ENCODE measurements at regions not wholly inside any gene's neighbourhood (a gene's known extent, or its start where the extent isn't known, plus 50 kb on each side); places are given as distances from the start of the nearest gene placed in this dataset.

DNA sequence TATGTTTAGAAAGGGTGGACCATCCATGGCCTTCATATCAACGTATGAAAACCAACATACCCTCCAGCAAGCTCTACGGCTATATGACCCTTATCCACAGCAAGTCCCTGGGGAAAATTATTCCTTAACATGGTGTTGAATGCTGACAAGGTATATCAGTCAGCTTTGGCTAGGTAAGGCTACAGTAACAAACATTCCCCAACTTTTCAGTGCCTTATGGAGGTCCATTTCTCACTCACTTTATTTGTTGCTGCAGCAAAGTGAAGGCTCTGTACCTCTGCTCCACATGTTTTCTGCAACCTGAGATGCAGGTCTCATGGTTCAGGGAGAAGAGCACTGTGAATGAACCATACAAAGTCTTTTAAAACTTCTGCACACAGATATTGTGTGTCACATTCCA is 83.8 kb upstream of the TOX3 start:
- Histone ChIP-seq H3K4me1 (ENCODE audit: insufficient read depth, low read length, poor library complexity, severe bottlenecking) (no peaks in the 10 kb centered on the region), H3K9me2 (replicated peaks; ENCODE audit: low read depth, low read length) (no peaks in the 10 kb centered on the region), H3K27me3 (ENCODE audit: insufficient read depth, low read length, poor library complexity, severe bottlenecking) (no peaks in the 10 kb centered on the region), H3F3A (ENCODE audit: low read depth) (no peaks in the 10 kb centered on the region), H3K4me3 (ENCODE audit: low read length, poor library complexity, severe bottlenecking) (no peak overlapping the region), H3K36me3 (ENCODE audit: insufficient read depth, low read length) (no peaks in the 10 kb centered on the region), H3K9me3 (ENCODE audit: insufficient read depth, low read depth, low read length) (peaks cover 4% of the 10 kb centered on the region; the same call in 1 of the 2 replicates), H2AFZ (ENCODE audit: low read length) (no peak overlapping the region), H4K20me1 (ENCODE audit: insufficient read depth, low read length, poor library complexity, severe bottlenecking) (no peaks in the 10 kb centered on the region), H3K79me2 (ENCODE audit: insufficient read depth, low read length) (no peaks in the 10 kb centered on the region), H3K4me2 (ENCODE audit: low read depth, low read length, poor library complexity, severe bottlenecking) (no peak overlapping the region), H3K9ac (ENCODE audit: low read depth, low read length, poor library complexity, severe bottlenecking) (no peak overlapping the region)
- no peak for TF ChIP-seq EZH2phosphoT487 (IDR thresholded peaks at IDR 0.05; ENCODE audit: borderline replicate concordance)

DNA sequence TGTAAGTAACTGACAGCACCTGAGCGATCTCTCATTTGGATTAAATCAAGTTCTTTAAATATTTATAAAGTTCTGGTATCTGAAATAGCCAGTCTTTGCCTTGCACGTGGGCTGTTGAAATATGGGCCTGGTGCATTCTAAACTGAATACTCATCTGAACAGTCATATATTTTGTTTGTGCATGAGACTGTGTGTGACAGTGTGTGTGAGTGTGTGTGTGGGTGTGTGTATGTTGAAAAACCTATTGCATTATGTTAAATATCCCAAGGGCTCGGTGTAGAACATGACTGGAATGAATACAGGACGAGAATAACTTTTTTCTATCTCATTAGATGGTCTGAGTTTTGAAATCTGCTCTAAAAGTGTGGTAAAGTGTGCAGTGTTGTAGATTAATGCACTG is 82.4 kb upstream of the TOX3 start:
- H3K79me2 ChIP-seq (ENCODE audit: insufficient read depth, low read length), result no peaks in the 10 kb centered on the region
- H2AFZ ChIP-seq (ENCODE audit: low read length), result no peak overlapping the region
- H3K9ac ChIP-seq (ENCODE audit: low read depth, low read length, poor library complexity, severe bottlenecking), result no peak overlapping the region
- H3K9me2 ChIP-seq (replicated peaks; ENCODE audit: low read depth, low read length), result no peaks in the 10 kb centered on the region
- no peaks in the 10 kb centered on the region for H3F3A ChIP-seq (ENCODE audit: low read depth)
- H3K4me1 ChIP-seq (ENCODE audit: insufficient read depth, low read length, poor library complexity, severe bottlenecking), result no peaks in the 10 kb centered on the region
- H3K9me3 ChIP-seq (ENCODE audit: insufficient read depth, low read depth, low read length), result peaks cover 5% of the 10 kb centered on the region; the same call in 1 of the 2 replicates
- H3K4me2 ChIP-seq (ENCODE audit: low read depth, low read length, poor library complexity, severe bottlenecking), result no peak overlapping the region
- no peaks in the 10 kb centered on the region for H3K27me3 ChIP-seq (ENCODE audit: insufficient read depth, low read length, poor library complexity, severe bottlenecking)
- TF ChIP-seq EZH2phosphoT487 (IDR thresholded peaks at IDR 0.05; ENCODE audit: borderline replicate concordance) (no peak), CTCF (conservative IDR thresholded peaks at IDR 0.05; ENCODE audit: low read length) (no peak)
- H3K36me3 ChIP-seq (ENCODE audit: insufficient read depth, low read length), result no peaks in the 10 kb centered on the region
- no peak overlapping the region for H3K4me3 ChIP-seq (ENCODE audit: low read length, poor library complexity, severe bottlenecking)
- H4K20me1 ChIP-seq (ENCODE audit: insufficient read depth, low read length, poor library complexity, severe bottlenecking), result no peaks in the 10 kb centered on the region

GRCh38 chr16:52624891-52625290 is 77.9 kb upstream of the TOX3 start:
- Histone ChIP-seq H3K4me2 (ENCODE audit: low read depth, low read length, poor library complexity, severe bottlenecking) (no peak overlapping the region), H3K9ac (ENCODE audit: low read depth, low read length, poor library complexity, severe bottlenecking) (no peak overlapping the region), H2AFZ (ENCODE audit: low read length) (no peak overlapping the region), H3K27me3 (ENCODE audit: insufficient read depth, low read length, poor library complexity, severe bottlenecking) (no peaks in the 10 kb centered on the region), H3K4me1 (ENCODE audit: insufficient read depth, low read length, poor library complexity, severe bottlenecking) (no peaks in the 10 kb centered on the region), H4K20me1 (ENCODE audit: insufficient read depth, low read length, poor library complexity, severe bottlenecking) (no peaks in the 10 kb centered on the region), H3K4me3 (ENCODE audit: low read length, poor library complexity, severe bottlenecking) (no peak overlapping the region), H3F3A (ENCODE audit: low read depth) (no peaks in the 10 kb centered on the region), H3K36me3 (ENCODE audit: insufficient read depth, low read length) (no peaks in the 10 kb centered on the region), H3K9me2 (replicated peaks; ENCODE audit: low read depth, low read length) (no peaks in the 10 kb centered on the region), H3K9me3 (ENCODE audit: insufficient read depth, low read depth, low read length) (peaks cover 2% of the 10 kb centered on the region; the same call in 1 of the 2 replicates), H3K79me2 (ENCODE audit: insufficient read depth, low read length) (no peaks in the 10 kb centered on the region)
- TF ChIP-seq CTCF (conservative IDR thresholded peaks at IDR 0.05; ENCODE audit: low read length), result no peak
- TF ChIP-seq EZH2phosphoT487 (IDR thresholded peaks at IDR 0.05; ENCODE audit: borderline replicate concordance), result no peak

DNA sequence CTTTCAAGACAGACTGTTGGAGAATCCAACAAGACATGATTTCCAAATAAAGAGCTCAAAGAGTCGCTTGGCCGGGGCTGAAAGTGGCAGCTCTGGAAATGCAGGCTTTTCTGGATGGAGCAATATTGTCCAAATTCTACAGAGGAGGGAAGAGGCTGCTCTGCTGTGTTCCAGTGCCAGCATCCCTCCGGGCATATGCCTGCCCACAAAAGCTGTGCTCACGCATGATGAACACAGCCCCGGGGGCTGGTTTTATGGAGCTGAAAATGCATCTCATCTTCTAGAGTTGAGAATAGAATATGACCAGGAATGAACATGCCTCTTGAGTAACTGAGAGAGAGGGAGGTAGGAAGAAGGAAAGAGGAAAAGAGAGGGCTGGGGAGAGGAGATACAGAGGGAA is 74.7 kb upstream of the TOX3 start:
- Histone ChIP-seq H3F3A (ENCODE audit: low read depth) (no peaks in the 10 kb centered on the region), H3K4me2 (ENCODE audit: low read depth, low read length, poor library complexity, severe bottlenecking) (no peak overlapping the region), H3K4me1 (ENCODE audit: insufficient read depth, low read length, poor library complexity, severe bottlenecking) (no peaks in the 10 kb centered on the region), H2AFZ (ENCODE audit: low read length) (no peak overlapping the region), H3K9me3 (ENCODE audit: insufficient read depth, low read depth, low read length) (peaks cover 2% of the 10 kb centered on the region; the same call in 1 of the 2 replicates), H4K20me1 (ENCODE audit: insufficient read depth, low read length, poor library complexity, severe bottlenecking) (no peaks in the 10 kb centered on the region), H3K4me3 (ENCODE audit: low read length, poor library complexity, severe bottlenecking) (no peak overlapping the region), H3K79me2 (ENCODE audit: insufficient read depth, low read length) (no peaks in the 10 kb centered on the region), H3K27me3 (ENCODE audit: insufficient read depth, low read length, poor library complexity, severe bottlenecking) (no peaks in the 10 kb centered on the region), H3K9ac (ENCODE audit: low read depth, low read length, poor library complexity, severe bottlenecking) (no peak overlapping the region), H3K9me2 (replicated peaks; ENCODE audit: low read depth, low read length) (no peaks in the 10 kb centered on the region), H3K36me3 (ENCODE audit: insufficient read depth, low read length) (no peaks in the 10 kb centered on the region)
- TF ChIP-seq CTCF (conservative IDR thresholded peaks at IDR 0.05; ENCODE audit: low read length) (no peak), EZH2phosphoT487 (IDR thresholded peaks at IDR 0.05; ENCODE audit: borderline replicate concordance) (no peak)

All from Loucy (cell line).